Smooth muscle cell (in vitro differentiated cells): ENCODE measurements at regions not wholly inside any gene's neighbourhood (a gene's known extent, or its start where the extent isn't known, plus 50 kb on each side); places are given as distances from the start of the nearest gene placed in this dataset.

Experiments used
- DNase-seq: peaks from one replicate; lab custom pipeline; 2025; ENCODE audit not compliant: unreplicated experiment; lab: John Stamatoyannopoulos, UW
- H2AFZ ChIP-seq: fragments of 200-600 bp; sonication (generic); 2 replicates; pipeline ENCODE4 v1.6.0; 2016; ENCODE audit warnings: antibody characterized with exemption, low read depth, mild to moderate bottlenecking
- H3F3A ChIP-seq: fragments of 200-600 bp; sonication (generic); 2 replicates; pipeline ENCODE4 v1.6.0; 2017; ENCODE audit warnings: antibody characterized with exemption, low read depth
- H3K27ac ChIP-seq: fragments of 200-600 bp; sonication (generic); 2 replicates; pipeline ENCODE4 v1.5.1; 2016; ENCODE audit warnings: low read depth, mild to moderate bottlenecking
- H3K27me3 ChIP-seq: fragments of 200-600 bp; sonication (generic); 2 replicates; pipeline ENCODE4 v1.6.1; 2016; ENCODE audit warnings: low read depth, mild to moderate bottlenecking
- H3K36me3 ChIP-seq: fragments of 200-600 bp; sonication (generic); 2 replicates; pipeline ENCODE4 v1.5.1; 2016; ENCODE audit warnings: low read depth
- H3K4me1 ChIP-seq: fragments of 200-600 bp; sonication (generic); 2 replicates; pipeline ENCODE4 v1.5.1; 2016; ENCODE audit warnings: low read depth
- H3K4me2 ChIP-seq: fragments of 200-600 bp; sonication (generic); 2 replicates; pipeline ENCODE4 v1.6.0; 2016; ENCODE audit warnings: mild to moderate bottlenecking
- H3K4me3 ChIP-seq: fragments of 200-600 bp; sonication (generic); 2 replicates; pipeline ENCODE4 v1.5.1; 2016; ENCODE audit warnings: mild to moderate bottlenecking
- H3K79me2 ChIP-seq: fragments of 200-600 bp; sonication (generic); 2 replicates; pipeline ENCODE4 v1.6.0; 2016; ENCODE audit warnings: low read depth, mild to moderate bottlenecking
- H3K9ac ChIP-seq: fragments of 200-600 bp; sonication (generic); 2 replicates; pipeline ENCODE4 v1.6.0; 2016; ENCODE audit warnings: low read depth
- H3K9me3 ChIP-seq: fragments of 200-600 bp; sonication (generic); replicated peaks from 2 replicates; pipeline ENCODE4 v1.5.1; 2016; ENCODE audit warnings: low read depth
- H4K20me1 ChIP-seq: fragments of 200-600 bp; sonication (generic); 2 replicates; pipeline ENCODE4 v1.6.0; 2016; ENCODE audit warnings: low read depth
- CTCF ChIP-seq: fragments of 200-600 bp; sonication (generic); IDR thresholded peaks from 2 replicates; pipeline ENCODE4 v1.5.1; 2017; ENCODE audit warnings: borderline replicate concordance, mild to moderate bottlenecking, antibody characterized with exemption; ENCODE audit not compliant: insufficient read depth, poor library complexity, severe bottlenecking
- WGBS: methylation state at CpG from one replicate; pipeline ENCODE4 v1.1.7; 2016; ENCODE audit warnings: low lambda C conversion rate; 5-methylcytosine and 5-hydroxymethylcytosine counted together

- peaks cover 28% of the 10 kb centered on the region for H3F3A ChIP-seq
- DNase-seq, result no peak
- no peak overlapping the region for H3K4me3 ChIP-seq
- TF ChIP-seq CTCF, result no peak
- H2AFZ ChIP-seq, result no peak overlapping the region
- no peaks in the 10 kb centered on the region for H4K20me1 ChIP-seq
- no peaks in the 10 kb centered on the region for H3K36me3 ChIP-seq
- H3K79me2 ChIP-seq, result no peaks in the 10 kb centered on the region
- H3K9ac ChIP-seq, result peak overlapping the region; percentile 28
- peak overlapping the region; percentile 52 for H3K4me2 ChIP-seq
- H3K27me3 ChIP-seq, result no peaks in the 10 kb centered on the region
- peaks cover 37% of the 10 kb centered on the region for H3K4me1 ChIP-seq
- H3K27ac ChIP-seq, result peak overlapping the region; percentile 97
- H3K9me3 ChIP-seq, result no peaks in the 10 kb centered on the region
Measured at GRCh38 chr1:94621802-94622201, 80.2 kb upstream of the F3 start.

GRCh38 chr1:94621395-94621794, 79.8 kb upstream of the F3 start:
- Histone ChIP-seq H3K4me3 (no peak overlapping the region), H3F3A (peaks cover 30% of the 10 kb centered on the region), H3K79me2 (no peaks in the 10 kb centered on the region), H3K4me2 (peak overlapping the region; percentile 52), H4K20me1 (no peaks in the 10 kb centered on the region), H3K9me3 (no peaks in the 10 kb centered on the region), H3K4me1 (peaks cover 41% of the 10 kb centered on the region), H3K27me3 (no peaks in the 10 kb centered on the region), H3K9ac (peak overlapping the region; percentile 28), H2AFZ (no peak overlapping the region), H3K27ac (peak overlapping the region; percentile 97), H3K36me3 (no peaks in the 10 kb centered on the region)
- WGBS, result 27% methylated on average over 3 of the region's 3 CpGs
- TF ChIP-seq CTCF, result no peak
- DNase-seq, result no peak

GRCh38 chr1:94620345-94621031, 78.9 kb upstream of the F3 start:
- H3K9ac ChIP-seq, result no peak overlapping the region
- H3K79me2 ChIP-seq, result no peaks in the 10 kb centered on the region
- no peaks in the 10 kb centered on the region for H3K36me3 ChIP-seq
- peaks cover 30% of the 10 kb centered on the region for H3F3A ChIP-seq
- H2AFZ ChIP-seq, result no peak overlapping the region
- H3K4me2 ChIP-seq, result peak overlapping the region; percentile 52
- peak overlapping the region; percentile 97 for H3K27ac ChIP-seq
- WGBS, result 96% methylated on average over 10 of the region's 10 CpGs
- H3K27me3 ChIP-seq, result no peaks in the 10 kb centered on the region
- peaks cover 44% of the 10 kb centered on the region for H3K4me1 ChIP-seq
- no peaks in the 10 kb centered on the region for H3K9me3 ChIP-seq
- no peak for TF ChIP-seq CTCF
- no peaks in the 10 kb centered on the region for H4K20me1 ChIP-seq
- DNase-seq, result no peak
- no peak overlapping the region for H3K4me3 ChIP-seq

- 50% methylated on average over 1 of the region's 1 CpG for whole genome bisulfite sequencing
- no peak for TF ChIP-seq CTCF
- H3K4me2 ChIP-seq, result no peak overlapping the region
Measured at GRCh38 chr1:94619731-94620130, 78.2 kb upstream of the F3 start.

More at GRCh38 chr1:94619731-94620130, 78.2 kb upstream of the F3 start:
- no peaks in the 10 kb centered on the region for H3K36me3 ChIP-seq
- no peak overlapping the region for H3K4me3 ChIP-seq
- no peaks in the 10 kb centered on the region for H4K20me1 ChIP-seq
- no peaks in the 10 kb centered on the region for H3K9me3 ChIP-seq
- H3F3A ChIP-seq, result peaks cover 30% of the 10 kb centered on the region
- H2AFZ ChIP-seq, result no peak overlapping the region
- no peak overlapping the region for H3K27ac ChIP-seq
- DNase-seq, result no peak
- peaks cover 44% of the 10 kb centered on the region for H3K4me1 ChIP-seq
- no peaks in the 10 kb centered on the region for H3K27me3 ChIP-seq
- no peak overlapping the region for H3K9ac ChIP-seq
- H3K79me2 ChIP-seq, result no peaks in the 10 kb centered on the region
